Activated T-cell treated with anti-CD3 and anti-CD28 coated beads for 24 hours (primary cell): ENCODE measurements at regions not wholly inside any gene's neighbourhood (a gene's known extent, or its start where the extent isn't known, plus 50 kb on each side); places are given as distances from the start of the nearest gene placed in this dataset.
"Not testable (repeated sequence)": the region's sequence is repeated elsewhere in the genome, so short reads cannot be mapped to it uniquely, and the experiment has no call there.

ENCODE experiments used
- DNase-seq: peaks from one replicate; pipeline ENCODE4 v3.0.0-alpha.2; 2020; ENCODE audit warnings: low read depth

- no peak for DNase-seq
Measured at GRCh38 chr7:86012971-86013370, 630.7 kb upstream of the GRM3 start.

GRCh38 chr7:86008898-86009297 lies 634.8 kb upstream of the GRM3 start:
- no peak for DNase-seq

- no peak for DNase-seq
Measured at GRCh38 chr7:86006909-86007308, 636.8 kb upstream of the GRM3 start.

GRCh38 chr7:86002858-86003257 lies 640.9 kb upstream of the GRM3 start:
- no peak for DNase-seq

- no peak for DNase-seq
Measured at GRCh38 chr7:85997515-85997914, 646.2 kb upstream of the GRM3 start.

GRCh38 chr7:85995101-85995500 lies 648.6 kb upstream of the GRM3 start:
- DNase-seq = no peak

- no peak for DNase-seq
Measured at GRCh38 chr7:85980740-85981139, 663.0 kb upstream of the GRM3 start.

- no peak for DNase-seq
Measured at GRCh38 chr7:85974176-85974575, 669.5 kb upstream of the GRM3 start.

GRCh38 chr7:85972504-85973141 lies 671.1 kb upstream of the GRM3 start:
- no peak for DNase-seq

GRCh38 chr7:85954961-85955360 lies 688.7 kb upstream of the GRM3 start:
- no peak for DNase-seq

- no peak for DNase-seq
Measured at GRCh38 chr7:85950871-85951270, 692.8 kb upstream of the GRM3 start.

GRCh38 chr7:85950418-85950817 lies 693.3 kb upstream of the GRM3 start:
- DNase-seq = no peak

- no peak for DNase-seq
Measured at GRCh38 chr7:85947767-85948166, 695.9 kb upstream of the GRM3 start.

GRCh38 chr7:85940798-85941197 lies 702.9 kb upstream of the GRM3 start:
- DNase-seq = no peak

GRCh38 chr7:85931919-85932318 lies 711.8 kb upstream of the GRM3 start:
- DNase-seq = no peak

- no peak for DNase-seq
Measured at GRCh38 chr7:85928500-85928899, 715.2 kb upstream of the GRM3 start.

- no peak for DNase-seq
Measured at GRCh38 chr7:85927226-85927625, 716.5 kb upstream of the GRM3 start.

- no peak for DNase-seq
Measured at GRCh38 chr7:85924062-85924461, 719.6 kb upstream of the GRM3 start.

- DNase-seq = no peak
Measured at GRCh38 chr7:85916016-85916415, 727.7 kb upstream of the GRM3 start.

- DNase-seq = no peak
Measured at GRCh38 chr7:85914437-85914836, 727.6 kb upstream of the SEMA3D start.

GRCh38 chr7:85908051-85908450 lies 721.2 kb upstream of the SEMA3D start:
- no peak for DNase-seq

GRCh38 chr7:85897967-85898366 lies 711.1 kb upstream of the SEMA3D start:
- no peak for DNase-seq

- DNase-seq = no peak
Measured at GRCh38 chr7:85896531-85896930, 709.7 kb upstream of the SEMA3D start.

GRCh38 chr7:85895835-85896234 lies 709.0 kb upstream of the SEMA3D start:
- no peak for DNase-seq

GRCh38 chr7:85891900-85892299 lies 705.0 kb upstream of the SEMA3D start:
- not testable (repeated sequence) for DNase-seq
